DND-41 (cell line): ENCODE measurements at regions not wholly inside any gene's neighbourhood (a gene's known extent, or its start where the extent isn't known, plus 50 kb on each side); places are given as distances from the start of the nearest gene placed in this dataset.

Source experiments
- ATAC-seq: fragments of 200-7000 bp; cut with Tn5 transposase; 3 replicates; pipeline ENCODE4 v1.9.1; 2021; ENCODE audit warnings: low read depth; ENCODE audit not compliant: insufficient read depth
- DNase-seq: peaks from one replicate; pipeline ENCODE4 v3.0.0-alpha.2; 2020
- H2AFZ ChIP-seq: 2 replicates; pipeline ENCODE4 v1.6.0; 2012; ENCODE audit warnings: low read depth, low read length
- H3K27ac ChIP-seq: 2 replicates; pipeline ENCODE4 v1.5.1; 2012; ENCODE audit warnings: low read length, inconsistent platforms
- H3K27me3 ChIP-seq: fragments of 200-600 bp; sonication (generic); 2 replicates; pipeline ENCODE4 v1.6.0; 2012; ENCODE audit warnings: low read length, mild to moderate bottlenecking, inconsistent platforms; ENCODE audit not compliant: insufficient read depth, poor library complexity
- H3K36me3 ChIP-seq: 2 replicates; pipeline ENCODE4 v1.5.1; 2012; ENCODE audit warnings: low read length, inconsistent platforms; ENCODE audit not compliant: insufficient read depth
- H3K4me1 ChIP-seq: 2 replicates; pipeline ENCODE4 v1.5.1; 2012; ENCODE audit warnings: mild to moderate bottlenecking, low read length; ENCODE audit not compliant: insufficient read depth
- H3K4me2 ChIP-seq: 2 replicates; pipeline ENCODE4 v1.6.0; 2012; ENCODE audit warnings: mild to moderate bottlenecking, moderate library complexity, low read length, inconsistent platforms; ENCODE audit not compliant: insufficient read depth
- H3K4me3 ChIP-seq, 2 experiments: fragments of 200-600 bp in 1 of 2; shearing (Covaris generic) in 1 of 2; 2 replicates each; pipeline ENCODE4 v1.5.1; 2012 to 2016; ENCODE audit warnings: inconsistent platforms in 2 of 2, low read length in 2 of 2, mild to moderate bottlenecking in 2 of 2, low read depth in 1 of 2, moderate library complexity in 1 of 2
- H3K79me2 ChIP-seq: 2 replicates; pipeline ENCODE4 v1.6.0; 2012; ENCODE audit warnings: low read length, inconsistent platforms; ENCODE audit not compliant: insufficient read depth
- H3K9ac ChIP-seq: 2 replicates; pipeline ENCODE4 v1.6.0; 2012; ENCODE audit warnings: low read depth, mild to moderate bottlenecking, inconsistent platforms, low read length, moderate library complexity
- H3K9me3 ChIP-seq: 2 replicates; pipeline ENCODE4 v1.5.1; 2012; ENCODE audit warnings: low read length, moderate library complexity, mild to moderate bottlenecking, inconsistent platforms; ENCODE audit not compliant: insufficient read depth, severe bottlenecking
- H4K20me1 ChIP-seq: 2 replicates; pipeline ENCODE4 v1.6.0; 2012; ENCODE audit warnings: low read length; ENCODE audit not compliant: insufficient read depth
- EZH2 ChIP-seq: IDR thresholded peaks from 3 replicates; pipeline ENCODE4 v1.6.1; 2012; ENCODE audit warnings: borderline replicate concordance, low read depth, mild to moderate bottlenecking, moderate library complexity, low read length, inconsistent platforms; ENCODE audit not compliant: severe bottlenecking
- TF ChIP-seq, protein P1 (sequence below): IDR thresholded peaks from 2 replicates; pipeline ENCODE4 v1.5.1; 2012; ENCODE audit warnings: borderline replicate concordance, low read length, moderate library complexity, mild to moderate bottlenecking; ENCODE audit not compliant: poor library complexity, severe bottlenecking; ENCODE audit errors: extremely low read depth

- no peaks in the 10 kb centered on the region for H3K27me3 ChIP-seq
- H3K27ac ChIP-seq = no peak overlapping the region
- H3K36me3 ChIP-seq = no peaks in the 10 kb centered on the region
- no peak overlapping the region for H3K4me3 ChIP-seq
- no peaks in the 10 kb centered on the region for H3K79me2 ChIP-seq
- DNase-seq (no peak), ATAC-seq (no peak)
- no peak overlapping the region for H3K9ac ChIP-seq
- H3K9me3 ChIP-seq = no peaks in the 10 kb centered on the region
- no peaks in the 10 kb centered on the region for H4K20me1 ChIP-seq
- no peaks in the 10 kb centered on the region for H3K4me1 ChIP-seq
- H3K4me2 ChIP-seq = no peak overlapping the region
- no peak for TF ChIP-seq EZH2
- TF ChIP-seq, protein P1, sequence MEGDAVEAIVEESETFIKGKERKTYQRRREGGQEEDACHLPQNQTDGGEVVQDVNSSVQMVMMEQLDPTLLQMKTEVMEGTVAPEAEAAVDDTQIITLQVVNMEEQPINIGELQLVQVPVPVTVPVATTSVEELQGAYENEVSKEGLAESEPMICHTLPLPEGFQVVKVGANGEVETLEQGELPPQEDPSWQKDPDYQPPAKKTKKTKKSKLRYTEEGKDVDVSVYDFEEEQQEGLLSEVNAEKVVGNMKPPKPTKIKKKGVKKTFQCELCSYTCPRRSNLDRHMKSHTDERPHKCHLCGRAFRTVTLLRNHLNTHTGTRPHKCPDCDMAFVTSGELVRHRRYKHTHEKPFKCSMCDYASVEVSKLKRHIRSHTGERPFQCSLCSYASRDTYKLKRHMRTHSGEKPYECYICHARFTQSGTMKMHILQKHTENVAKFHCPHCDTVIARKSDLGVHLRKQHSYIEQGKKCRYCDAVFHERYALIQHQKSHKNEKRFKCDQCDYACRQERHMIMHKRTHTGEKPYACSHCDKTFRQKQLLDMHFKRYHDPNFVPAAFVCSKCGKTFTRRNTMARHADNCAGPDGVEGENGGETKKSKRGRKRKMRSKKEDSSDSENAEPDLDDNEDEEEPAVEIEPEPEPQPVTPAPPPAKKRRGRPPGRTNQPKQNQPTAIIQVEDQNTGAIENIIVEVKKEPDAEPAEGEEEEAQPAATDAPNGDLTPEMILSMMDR = no peak
- H2AFZ ChIP-seq = no peak overlapping the region
Measured at GRCh38 chr6:142005021-142005420, 127.7 kb upstream of the GJE1 start.

- no peak for TF ChIP-seq EZH2
- TF ChIP-seq, protein P1 = no peak
- Histone ChIP-seq H4K20me1 (no peaks in the 10 kb centered on the region), H3K4me3 (no peak overlapping the region), H3K4me1 (no peaks in the 10 kb centered on the region), H3K4me2 (no peak overlapping the region), H3K27me3 (no peaks in the 10 kb centered on the region), H3K36me3 (no peaks in the 10 kb centered on the region), H3K9ac (no peak overlapping the region), H3K79me2 (no peaks in the 10 kb centered on the region), H2AFZ (no peak overlapping the region), H3K27ac (no peak overlapping the region), H3K9me3 (no peaks in the 10 kb centered on the region)
- ATAC-seq = no peak
- DNase-seq = no peak
Measured at GRCh38 chr6:142002825-142003405, 129.8 kb upstream of the GJE1 start.

DNA sequence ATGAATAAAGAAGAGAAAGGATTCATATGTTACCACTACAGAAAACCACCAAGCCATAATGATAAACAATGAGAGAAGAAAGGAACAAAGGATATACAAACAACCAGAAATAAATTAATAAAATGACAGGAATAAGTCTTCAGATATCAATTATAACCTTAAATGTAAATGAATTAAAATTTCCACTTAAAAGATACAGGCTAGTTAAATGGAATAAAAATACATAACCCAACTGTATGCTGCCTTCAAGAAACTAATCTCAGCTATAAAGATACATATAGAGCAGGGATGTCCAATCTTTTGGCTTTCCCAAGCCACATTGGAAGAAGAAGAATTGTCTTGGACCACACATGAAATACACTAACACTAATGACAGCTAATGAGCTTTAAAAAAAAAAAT is 135.9 kb upstream of the GJE1 start:
- Histone ChIP-seq H3K27me3 (no peaks in the 10 kb centered on the region), H3K27ac (no peak overlapping the region), H3K4me2 (no peak overlapping the region), H3K9me3 (peaks cover 2% of the 10 kb centered on the region), H3K36me3 (no peaks in the 10 kb centered on the region), H3K9ac (no peak overlapping the region), H3K4me1 (no peaks in the 10 kb centered on the region), H4K20me1 (no peaks in the 10 kb centered on the region), H3K79me2 (no peaks in the 10 kb centered on the region), H3K4me3 (no peak overlapping the region), H2AFZ (no peak overlapping the region)
- no peak for TF ChIP-seq EZH2
- TF ChIP-seq, protein P1 = no peak
- ATAC-seq (no peak), DNase-seq (no peak)
